ENCODE measurements at regions not wholly inside any gene's neighbourhood (a gene's known extent, or its start where the extent isn't known, plus 50 kb on each side); places are given as distances from the start of the nearest gene placed in this dataset.

GRCh38 chr18:78733762-78734613, 245.6 kb upstream of the SALL3 start:
- TF ChIP-seq POLR2A (IDR thresholded peaks at IDR 0.05; ENCODE audit: low read length): no peak
- TF ChIP-seq GATA1 (IDR thresholded peaks at IDR 0.05; ENCODE audit: low read depth, low read length): no peak

Data from erythroblast (primary cell).